WTC11 (cell line): ENCODE measurements at regions not wholly inside any gene's neighbourhood (a gene's known extent, or its start where the extent isn't known, plus 50 kb on each side); places are given as distances from the start of the nearest gene placed in this dataset.

Source experiments
- ATAC-seq: fragments of 200-7000 bp; cut with Tn5 transposase; 2 replicates; pipeline ENCODE4 v1.10.0; 2021; ENCODE audit warnings: mild to moderate bottlenecking, moderate library complexity
- CTCF ChIA-PET: fragments of 300-600 bp; sonication (Branson Sonifier 250); formaldehyde crosslinking; loops from one replicate; lab custom pipeline; 2021; ENCODE audit warnings: antibody characterized with exemption; lab: Charles Lee
- POLR2A ChIA-PET: fragments of 350-600 bp; sonication (Branson Sonifier 250); formaldehyde crosslinking; loops from one replicate; lab custom pipeline; 2021; ENCODE audit warnings: antibody characterized with exemption; lab: Charles Lee
- DNase-seq: peaks from one replicate; pipeline ENCODE4 v3.0.0; 2021; ENCODE audit warnings: low spot score
- H3K27ac Mint-ChIP-seq: 2 replicates; pipeline ENCODE4 v1.8.0; 2021; ENCODE audit warnings: mixed read lengths
- H3K27me3 Mint-ChIP-seq: 2 replicates; pipeline ENCODE4 v1.8.0; 2021; ENCODE audit warnings: low read depth, mild to moderate bottlenecking, moderate library complexity, mixed read lengths
- H3K36me3 Mint-ChIP-seq: 2 replicates; pipeline ENCODE4 v1.8.0; 2021; ENCODE audit warnings: mixed read lengths
- H3K4me1 Mint-ChIP-seq: 2 replicates; pipeline ENCODE4 v1.8.0; 2022; ENCODE audit warnings: mixed read lengths
- H3K4me3 Mint-ChIP-seq: 2 replicates; pipeline ENCODE4 v1.8.0; 2021; ENCODE audit warnings: mild to moderate bottlenecking, moderate library complexity, mixed read lengths
- H3K9me3 Mint-ChIP-seq: 2 replicates; pipeline ENCODE4 v1.8.0; 2021; ENCODE audit warnings: mixed read lengths
- AFF4 ChIP-seq: sonication (generic); formaldehyde crosslinking; IDR thresholded peaks from 2 replicates; pipeline ENCODE4 v1.8.1; 2023; ENCODE audit warnings: mild to moderate bottlenecking, missing genetic modification reagents, borderline replicate concordance
- AR ChIP-seq: fragments of 250-450 bp; sonication (Bioruptor Pico); IDR thresholded peaks from 2 replicates; pipeline ENCODE4 v1.9.0; 2021; ENCODE audit warnings: mild to moderate bottlenecking
- ELF4 ChIP-seq: sonication (generic); formaldehyde crosslinking; IDR thresholded peaks from 2 replicates; pipeline ENCODE4 v1.8.1; 2022; ENCODE audit warnings: low read depth, mild to moderate bottlenecking, moderate library complexity, missing genetic modification reagents
- ETV6 ChIP-seq: sonication (generic); formaldehyde crosslinking; IDR thresholded peaks from 2 replicates; pipeline ENCODE4 v1.8.1; 2022; ENCODE audit warnings: mild to moderate bottlenecking, missing genetic modification reagents
- FOXK1 ChIP-seq: sonication (generic); formaldehyde crosslinking; IDR thresholded peaks from 2 replicates; pipeline ENCODE4 v1.8.0; 2022; ENCODE audit warnings: mild to moderate bottlenecking, moderate library complexity, missing genetic modification reagents
- GABPB1 ChIP-seq: sonication (generic); formaldehyde crosslinking; IDR thresholded peaks from 2 replicates; pipeline ENCODE4 v1.8.1; 2023; ENCODE audit warnings: mild to moderate bottlenecking, missing genetic modification reagents
- IRF2 ChIP-seq: sonication (generic); formaldehyde crosslinking; IDR thresholded peaks from 2 replicates; pipeline ENCODE4 v1.8.0; 2022; ENCODE audit warnings: low read depth, missing genetic modification reagents, borderline replicate concordance
- MYBL2 ChIP-seq: sonication (generic); formaldehyde crosslinking; IDR thresholded peaks from 2 replicates; pipeline ENCODE4 v1.8.1; 2023; ENCODE audit warnings: mild to moderate bottlenecking, moderate library complexity, missing genetic modification reagents
- NFE2L1 ChIP-seq: sonication (generic); formaldehyde crosslinking; IDR thresholded peaks from 2 replicates; pipeline ENCODE4 v1.8.1; 2023; ENCODE audit warnings: missing genetic modification reagents
- NFYB ChIP-seq: sonication (generic); formaldehyde crosslinking; conservative IDR thresholded peaks from 2 replicates; pipeline ENCODE4 v1.8.0; 2022; ENCODE audit warnings: low read depth, missing genetic modification reagents
- NR3C1 ChIP-seq: sonication (generic); formaldehyde crosslinking; conservative IDR thresholded peaks from 2 replicates; pipeline ENCODE4 v1.8.1; 2023; ENCODE audit warnings: low read depth, mild to moderate bottlenecking, missing genetic modification reagents
- SOX15 ChIP-seq: fragments of 250-450 bp; sonication (Bioruptor Pico); IDR thresholded peaks from 2 replicates; pipeline ENCODE4 v1.9.0; 2021; ENCODE audit warnings: mild to moderate bottlenecking
- STAT6 ChIP-seq: sonication (generic); formaldehyde crosslinking; conservative IDR thresholded peaks from 2 replicates; pipeline ENCODE4 v1.8.1; 2023; ENCODE audit warnings: mild to moderate bottlenecking, low read depth, missing genetic modification reagents, moderate library complexity
- TCF7 ChIP-seq: sonication (generic); formaldehyde crosslinking; IDR thresholded peaks from 2 replicates; pipeline ENCODE4 v1.8.0; 2022; ENCODE audit warnings: mild to moderate bottlenecking, low read depth, missing genetic modification reagents, moderate library complexity
- TEAD1 ChIP-seq: sonication (generic); formaldehyde crosslinking; IDR thresholded peaks from 2 replicates; pipeline ENCODE4 v1.8.0; 2022; ENCODE audit warnings: mild to moderate bottlenecking, missing genetic modification reagents
- ZNF121 ChIP-seq: sonication (generic); formaldehyde crosslinking; IDR thresholded peaks from 2 replicates; pipeline ENCODE4 v1.8.0; 2023; ENCODE audit warnings: missing genetic modification reagents
- ZNF263 ChIP-seq: sonication (generic); formaldehyde crosslinking; IDR thresholded peaks from 2 replicates; pipeline ENCODE4 v1.8.1; 2022; ENCODE audit warnings: low read depth, mild to moderate bottlenecking, moderate library complexity, missing genetic modification reagents
- ZNF416 ChIP-seq: fragments of 250-450 bp; sonication (Bioruptor Pico); IDR thresholded peaks from 2 replicates; pipeline ENCODE4 v1.9.0; 2021; ENCODE audit warnings: mild to moderate bottlenecking, inconsistent platforms
- ZSCAN18 ChIP-seq: fragments of 250-450 bp; sonication (Bioruptor Pico); IDR thresholded peaks from 2 replicates; pipeline ENCODE4 v2.1.2; 2022; ENCODE audit warnings: mild to moderate bottlenecking, moderate library complexity
- TF ChIP-seq, protein P1 (sequence below): sonication (generic); formaldehyde crosslinking; IDR thresholded peaks from 2 replicates; pipeline ENCODE4 v1.8.1; 2023; ENCODE audit warnings: mild to moderate bottlenecking, missing genetic modification reagents, moderate library complexity

- Mint-ChIP-seq H3K4me3 (no peak overlapping the region), H3K27me3 (no peaks in the 10 kb centered on the region), H3K36me3 (no peaks in the 10 kb centered on the region), H3K9me3 (no peaks in the 10 kb centered on the region), H3K4me1 (peaks cover 15% of the 10 kb centered on the region), H3K27ac (no peak overlapping the region)
- ChIA-PET CTCF (interaction anchor here (0.7 to 15.4 kb wide), 35 partner anchors 11 to 240 kb away, joined by 3 to 378 read pairs (median 6); partner anchors contain the start of genes IPO9 and PHLDA3), POLR2A (no interaction called here)
- DNase-seq = no peak
- ATAC-seq = no peak
- TF ChIP-seq AFF4 (CRISPR knock-in tag) = no peak
- no peak for TF ChIP-seq STAT6 (CRISPR knock-in tag)
- no peak for TF ChIP-seq SOX15 (CRISPR knock-in tag)
- no peak for TF ChIP-seq ELF4
- TF ChIP-seq GABPB1 (CRISPR knock-in tag) = no peak
- TF ChIP-seq ZNF263 (CRISPR knock-in tag) = no peak
- no peak for TF ChIP-seq NFYB (CRISPR knock-in tag)
- no peak for TF ChIP-seq AR (CRISPR knock-in tag)
- TF ChIP-seq TEAD1 (CRISPR knock-in tag) = no peak
- TF ChIP-seq ETV6 (CRISPR knock-in tag) = no peak
- TF ChIP-seq ZNF121 (CRISPR knock-in tag) = no peak
- no peak for TF ChIP-seq FOXK1 (CRISPR knock-in tag)
- no peak for TF ChIP-seq NFE2L1
- TF ChIP-seq, protein P1, sequence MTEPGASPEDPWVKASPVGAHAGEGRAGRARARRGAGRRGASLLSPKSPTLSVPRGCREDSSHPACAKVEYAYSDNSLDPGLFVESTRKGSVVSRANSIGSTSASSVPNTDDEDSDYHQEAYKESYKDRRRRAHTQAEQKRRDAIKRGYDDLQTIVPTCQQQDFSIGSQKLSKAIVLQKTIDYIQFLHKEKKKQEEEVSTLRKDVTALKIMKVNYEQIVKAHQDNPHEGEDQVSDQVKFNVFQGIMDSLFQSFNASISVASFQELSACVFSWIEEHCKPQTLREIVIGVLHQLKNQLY (CRISPR knock-in tag) = no peak
- no peak for TF ChIP-seq ZSCAN18 (CRISPR knock-in tag)
- no peak for TF ChIP-seq ZNF416 (CRISPR knock-in tag)
- TF ChIP-seq MYBL2 (CRISPR knock-in tag) = no peak
- TF ChIP-seq IRF2 (CRISPR knock-in tag) = no peak
- no peak for TF ChIP-seq NR3C1 (CRISPR knock-in tag)
- TF ChIP-seq TCF7 = no peak
Measured at GRCh38 chr1:201708691-201709090, 120.3 kb upstream of the IPO9 start.
